K562 (cell line): ENCODE measurements at regions not wholly inside any gene's neighbourhood (a gene's known extent, or its start where the extent isn't known, plus 50 kb on each side); places are given as distances from the start of the nearest gene placed in this dataset.

Experiments
- ATAC-seq: fragments of 200-7000 bp; cut with Tn5 transposase; 3 replicates; pipeline ENCODE4 v1.9.1; 2020; ENCODE audit warnings: moderate library complexity
- BruUV-seq: library from RNA; stranded (reverse); fragments of 400-500 nt; replicated peaks from 2 replicates; lab custom pipeline; 2021; lab: Mats Ljungman, UMichigan
- CTCF ChIA-PET: fragments of 300-600 bp; formaldehyde crosslinking; extraction: SDS; loops from one replicate; lab custom pipeline; 2021; ENCODE audit warnings: low intra/inter-chr PET ratio; lab: Yijun Ruan, JAX
- POLR2A ChIA-PET: fragments of 300-600, 350-650 bp; sonication (Branson Sonifier 250); formaldehyde crosslinking; extraction: SDS; loops from one replicate; lab custom pipeline; 2021; ENCODE audit warnings: antibody characterized with exemption, inconsistent platforms; lab: Yijun Ruan, JAX
- DNase-seq, 4 experiments: peaks; one replicate each; pipeline versions ENCODE4 v3.0.0 to v3.0.0-alpha.2; 2011 to 2018; ENCODE audit warnings: low spot score in 3 of 4, mixed read lengths in 3 of 4; ENCODE audit errors: extremely low read depth in 1 of 4
- FAIRE-seq: peaks from 2 replicates; lab custom pipeline; 2011; peaks lifted over from hg19 to GRCh38; lab: Jason Lieb, UNC
- H2AFZ ChIP-seq: 2 replicates; pipeline ENCODE4 v1.6.0; 2011; ENCODE audit warnings: low read depth, low read length, control low read depth, inconsistent platforms
- H3K27ac ChIP-seq: fragments of 200-600 bp; 3 replicates; pipeline ENCODE4 v1.8.0; 2011; ENCODE audit warnings: low read depth, mild to moderate bottlenecking, control low read depth, inconsistent platforms, low read length, moderate library complexity, mixed read lengths; ENCODE audit errors: extremely low read depth
- H3K27me3 ChIP-seq, 2 experiments: fragments of 300-600 bp in 1 of 2; 2 replicates in 1 of 2; 3 replicates in 1 of 2; pipeline versions ENCODE4 v1.6.0 to v1.8.0; 2011; ENCODE audit warnings: inconsistent platforms in 2 of 2, low read length in 2 of 2, mild to moderate bottlenecking in 1 of 2, mixed read lengths in 1 of 2, moderate library complexity in 1 of 2; ENCODE audit not compliant: control insufficient read depth in 2 of 2, insufficient read depth in 2 of 2
- H3K36me3 ChIP-seq: fragments of 300-600 bp; 3 replicates; pipeline ENCODE4 v1.8.0; 2011; ENCODE audit warnings: mild to moderate bottlenecking, low read length, inconsistent platforms; ENCODE audit not compliant: control insufficient read depth, insufficient read depth
- H3K4me1 ChIP-seq, 2 experiments: fragments of 200-600 bp in 1 of 2; replicated peaks in 1 of 2; 2 replicates in 1 of 2; 3 replicates in 1 of 2; pipeline versions ENCODE4 v1.5.1 to v1.8.0; 2011; ENCODE audit warnings: inconsistent platforms in 2 of 2, low read length in 2 of 2, mild to moderate bottlenecking in 1 of 2, mixed read lengths in 1 of 2, moderate library complexity in 1 of 2; ENCODE audit not compliant: control insufficient read depth in 2 of 2, insufficient read depth in 2 of 2
- H3K4me2 ChIP-seq: 2 replicates; pipeline ENCODE4 v1.6.1; 2011; ENCODE audit warnings: low read length, control low read depth, inconsistent platforms, mixed read lengths; ENCODE audit not compliant: insufficient read depth
- H3K4me3 ChIP-seq: fragments of 200-600 bp; sonication (generic), shearing (Covaris generic); 2 replicates; pipeline ENCODE4 v1.5.1; 2016; ENCODE audit warnings: control low read depth, inconsistent platforms
- H3K79me2 ChIP-seq: fragments of 200-600 bp; 3 replicates; pipeline ENCODE4 v1.8.0; 2011; ENCODE audit warnings: low read length, inconsistent platforms; ENCODE audit not compliant: control insufficient read depth, insufficient read depth
- H3K9ac ChIP-seq, 2 experiments: 2 replicates each; pipeline versions ENCODE4 v1.6.0 to v1.6.1; 2011; ENCODE audit warnings: low read depth in 2 of 2, low read length in 2 of 2, control low read depth in 1 of 2, inconsistent platforms in 1 of 2, mild to moderate bottlenecking in 1 of 2, mixed read lengths in 1 of 2; ENCODE audit not compliant: insufficient read depth in 1 of 2
- H3K9me1 ChIP-seq: one replicate; pipeline ENCODE4 v1.6.0; 2011; ENCODE audit warnings: inconsistent platforms, mild to moderate bottlenecking, low read length, moderate library complexity; ENCODE audit not compliant: control insufficient read depth, insufficient read depth
- H3K9me3 ChIP-seq: replicated peaks from 2 replicates; pipeline ENCODE4 v1.5.1; 2011; ENCODE audit warnings: low read depth, low read length, inconsistent platforms; ENCODE audit not compliant: control insufficient read depth, insufficient read depth
- H4K20me1 ChIP-seq: replicated peaks from 2 replicates; pipeline ENCODE4 v1.6.1; 2011; ENCODE audit warnings: low read length, inconsistent platforms, mixed read lengths; ENCODE audit not compliant: control insufficient read depth, insufficient read depth
- BCOR ChIP-seq: fragments of 450-650 bp; IDR thresholded peaks from 2 replicates; pipeline ENCODE4 v1.6.1; 2016
- CTCF ChIP-seq, 3 experiments: IDR thresholded peaks in 2 of 3; conservative IDR thresholded peaks in 1 of 3; 2 replicates each; pipeline ENCODE4 v1.5.1; 2011 to 2012; ENCODE audit warnings: low read length in 3 of 3, mild to moderate bottlenecking in 3 of 3, control low read depth in 2 of 3, improper control_type of control experiment in 1 of 3, inconsistent platforms in 1 of 3, low read depth in 1 of 3, mixed read lengths in 1 of 3, moderate library complexity in 1 of 3; ENCODE audit not compliant: insufficient read depth in 2 of 3
- ELK3 ChIP-seq: fragments of 450-650 bp; formaldehyde crosslinking; IDR thresholded peaks from 2 replicates; pipeline ENCODE4 v1.4.0; 2020; ENCODE audit warnings: mild to moderate bottlenecking
- HMG20B ChIP-seq: fragments of 250-450 bp; sonication (Bioruptor Pico); IDR thresholded peaks from 2 replicates; pipeline ENCODE4 v1.5.0; 2021; ENCODE audit warnings: mild to moderate bottlenecking
- HSF4 ChIP-seq: fragments of 250-450 bp; sonication (Bioruptor Pico); IDR thresholded peaks from 2 replicates; pipeline ENCODE4 v2.1.2; 2022; ENCODE audit warnings: mild to moderate bottlenecking, moderate library complexity, borderline replicate concordance
- KDM5B ChIP-seq: fragments of 200-600 bp; sonication (generic); IDR thresholded peaks from 2 replicates; pipeline ENCODE4 v1.6.1; 2012; ENCODE audit warnings: low read depth, mild to moderate bottlenecking, moderate library complexity, low read length, control low read depth, inconsistent platforms; ENCODE audit not compliant: insufficient replicate concordance
- NR2C2 ChIP-seq, 2 experiments: fragments of 200-800 bp in 1 of 2; sonication (Bioruptor generic) in 1 of 2; sonication (generic) in 1 of 2; formaldehyde crosslinking in 1 of 2; IDR thresholded peaks; 2 replicates each; pipeline versions ENCODE4 v1.6.1 to v1.8.0; 2016 to 2022; ENCODE audit warnings: mild to moderate bottlenecking in 1 of 2, missing compliant biosample characterization in 1 of 2, missing genetic modification characterization in 1 of 2, missing genetic modification reagents in 1 of 2
- NUFIP1 ChIP-seq: fragments of 450-650 bp; IDR thresholded peaks from 2 replicates; pipeline ENCODE4 v1.6.1; 2018; ENCODE audit not compliant: partially characterized antibody
- POLR3G ChIP-seq: IDR thresholded peaks from 2 replicates; pipeline ENCODE4 v1.6.1; 2011; ENCODE audit not compliant: insufficient read length, insufficient replicate concordance; ENCODE audit errors: extremely low read depth
- PREB ChIP-seq: sonication (generic); formaldehyde crosslinking; IDR thresholded peaks from 2 replicates; pipeline ENCODE4 v1.8.1; 2023; ENCODE audit warnings: mild to moderate bottlenecking, missing genetic modification reagents
- SMAD2 ChIP-seq: fragments of 150-350 bp; IDR thresholded peaks from 2 replicates; pipeline ENCODE4 v1.6.1; 2014; ENCODE audit warnings: low read depth, mild to moderate bottlenecking, low read length
- SMARCB1 ChIP-seq: IDR thresholded peaks from 2 replicates; pipeline ENCODE4 v1.6.1; 2011; ENCODE audit warnings: improper control_type of control experiment, low read depth; ENCODE audit not compliant: insufficient read length
- SNRNP70 ChIP-seq: fragments of 200-400 bp; formaldehyde crosslinking; optimal IDR thresholded peaks from 2 replicates; pipeline ENCODE3; 2017; ENCODE audit warnings: low read depth, low read length
- ZNF584 ChIP-seq: fragments of 200-800 bp; sonication (Bioruptor generic); IDR thresholded peaks from 2 replicates; pipeline ENCODE4 v1.6.1; 2016; ENCODE audit warnings: low read depth, mild to moderate bottlenecking, missing genetic modification characterization, missing compliant biosample characterization
- ZNF639 ChIP-seq, 2 experiments: fragments of 200-800 bp in 1 of 2; sonication (Bioruptor generic) in 1 of 2; sonication (generic) in 1 of 2; formaldehyde crosslinking in 1 of 2; IDR thresholded peaks in 1 of 2; conservative IDR thresholded peaks in 1 of 2; 2 replicates each; pipeline versions ENCODE4 v1.5.0 to v1.6.1; 2016 to 2020; ENCODE audit warnings: missing compliant biosample characterization in 1 of 2, missing genetic modification characterization in 1 of 2, missing genetic modification reagents in 1 of 2
- ZNF76 ChIP-seq: fragments of 250-450 bp; sonication (Bioruptor Pico); IDR thresholded peaks from 2 replicates; pipeline ENCODE4 v1.4.0; 2020; ENCODE audit warnings: mild to moderate bottlenecking, moderate library complexity, borderline replicate concordance
- WGBS: fragments of 100-300 bp; shearing (Covaris generic); methylation state at CpG from one replicate; pipeline ENCODE4 v1.1.6; 2016; ENCODE audit warnings: low coverage, mixed read lengths; ENCODE audit not compliant: insufficient coverage; ENCODE audit errors: missing lambda C conversion rate; 5-methylcytosine and 5-hydroxymethylcytosine counted together
- in situ Hi-C: fragments of 300-500 bp; cut with MboI; formaldehyde crosslinking; loops from 4 replicates; pipeline ENCODE4 v1.15.0; 2018; ENCODE audit warnings: inconsistent platforms, mixed read lengths
- intact Hi-C: fragments of 100-400 bp; cut with micrococcal nuclease; formaldehyde crosslinking; loops from 2 replicates; pipeline ENCODE4 v1.14.2; 2022

GRCh38 chr22:49709464-49709863 lies 118.2 kb downstream of the BRD1 start:
- CTCF ChIA-PET = no interaction called here
- FAIRE-seq (no peak), ATAC-seq (no peak), DNase-seq (no peak)
- H3K36me3 ChIP-seq = no peaks in the 10 kb centered on the region
- no peak overlapping the region for H2AFZ ChIP-seq
- in situ Hi-C loops = no loop called here
- H3K4me2 ChIP-seq = no peak overlapping the region
- H3K9me3 ChIP-seq = no peaks in the 10 kb centered on the region
- peaks cover 4% of the 10 kb centered on the region; the same call in 1 of the 2 replicates for H4K20me1 ChIP-seq
- POLR2A ChIA-PET = no interaction called here
- BruUV-seq = no TSS peak
- 0% methylated on average over 4 of the region's 4 CpGs for WGBS
- peaks cover 0 to 37% of the 10 kb centered on the region in 2 experiments; a peak in 4 of 5 replicates for H3K27me3 ChIP-seq
- H3K79me2 ChIP-seq = no peaks in the 10 kb centered on the region
- H3K4me1 ChIP-seq = peaks cover 11 to 20% of the 10 kb centered on the region in 2 experiments; a peak in 4 of 5 replicates
- intact Hi-C loops = no loop called here
- TF ChIP-seq BCOR = no peak
- no peak for TF ChIP-seq SNRNP70
- TF ChIP-seq NR2C2 (CRISPR knock-in tag; IDR thresholded peaks at IDR 0.05) = no peak
- no peak for TF ChIP-seq NR2C2 (tag; IDR thresholded peaks at IDR 0.05)
- no peak for TF ChIP-seq KDM5B
- no peak for TF ChIP-seq ZNF639 (CRISPR knock-in tag; conservative IDR thresholded peaks at IDR 0.05 in 1 of 2, IDR thresholded peaks at IDR 0.05 in 1 of 2)
- TF ChIP-seq ZNF584 = no peak
- TF ChIP-seq SMAD2 = no peak
- TF ChIP-seq POLR3G = no peak
- TF ChIP-seq SMARCB1 = no peak
- TF ChIP-seq CTCF (IDR thresholded peaks at IDR 0.05 in 2 of 3, conservative IDR thresholded peaks at IDR 0.05 in 1 of 3; ENCODE audit: insufficient read depth in 2 of 3, low read depth in 1 of 3, low read length in 3 of 3) = no peak
- TF ChIP-seq HSF4 = no peak
- no peak for TF ChIP-seq ELK3
- no peak for TF ChIP-seq ZNF76 (CRISPR knock-in tag)
- TF ChIP-seq NUFIP1 = no peak
- no peak for TF ChIP-seq HMG20B
- no peak for TF ChIP-seq PREB (CRISPR knock-in tag)
- no peak overlapping the region for H3K27ac ChIP-seq
- H3K4me3 ChIP-seq = no peak overlapping the region
- H3K9me1 ChIP-seq = no peaks in the 10 kb centered on the region
- H3K9ac ChIP-seq = no peak overlapping the region
